ENCODE measurements at regions not wholly inside any gene's neighbourhood (a gene's known extent, or its start where the extent isn't known, plus 50 kb on each side); places are given as distances from the start of the nearest gene placed in this dataset.

DNA sequence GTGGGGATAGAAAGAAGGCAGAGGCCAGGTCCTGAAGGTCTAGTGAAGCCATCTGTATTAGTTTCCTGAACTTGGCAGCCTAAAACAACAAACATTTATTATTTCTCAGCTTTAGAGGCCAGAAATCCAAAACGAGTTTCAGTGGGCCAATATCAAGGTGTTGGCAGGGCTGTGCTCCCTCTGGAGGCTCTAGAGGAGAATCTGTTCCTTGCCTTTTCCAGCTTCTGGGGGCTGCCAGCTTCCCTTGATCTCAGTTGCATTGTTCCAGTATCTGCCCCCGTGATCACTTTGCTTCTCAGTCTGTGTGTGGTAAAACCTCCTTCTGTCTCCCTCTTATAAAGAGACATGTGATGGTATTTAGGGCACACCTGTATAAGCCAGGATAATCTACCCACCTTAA lies 82.4 kb downstream of the MAFB start:
- TF ChIP-seq WT1 (tag by site-specific recombination; IDR thresholded peaks at IDR 0.05) (no peak), ZNF140 (tag by site-specific recombination; IDR thresholded peaks at IDR 0.05) (no peak), ZNF530 (tag by site-specific recombination; IDR thresholded peaks at IDR 0.05; ENCODE audit: low read depth) (no peak), ZNF426 (tag by site-specific recombination; IDR thresholded peaks at IDR 0.05) (no peak), ZNF670 (tag by site-specific recombination; IDR thresholded peaks at IDR 0.05; ENCODE audit: low read depth) (no peak), ZNF274 (IDR thresholded peaks at IDR 0.05; ENCODE audit: low read length) (no peak), ZNF274 (tag by site-specific recombination; IDR thresholded peaks at IDR 0.05; ENCODE audit: borderline replicate concordance) (no peak)
- TF ChIP-seq, protein P1, sequence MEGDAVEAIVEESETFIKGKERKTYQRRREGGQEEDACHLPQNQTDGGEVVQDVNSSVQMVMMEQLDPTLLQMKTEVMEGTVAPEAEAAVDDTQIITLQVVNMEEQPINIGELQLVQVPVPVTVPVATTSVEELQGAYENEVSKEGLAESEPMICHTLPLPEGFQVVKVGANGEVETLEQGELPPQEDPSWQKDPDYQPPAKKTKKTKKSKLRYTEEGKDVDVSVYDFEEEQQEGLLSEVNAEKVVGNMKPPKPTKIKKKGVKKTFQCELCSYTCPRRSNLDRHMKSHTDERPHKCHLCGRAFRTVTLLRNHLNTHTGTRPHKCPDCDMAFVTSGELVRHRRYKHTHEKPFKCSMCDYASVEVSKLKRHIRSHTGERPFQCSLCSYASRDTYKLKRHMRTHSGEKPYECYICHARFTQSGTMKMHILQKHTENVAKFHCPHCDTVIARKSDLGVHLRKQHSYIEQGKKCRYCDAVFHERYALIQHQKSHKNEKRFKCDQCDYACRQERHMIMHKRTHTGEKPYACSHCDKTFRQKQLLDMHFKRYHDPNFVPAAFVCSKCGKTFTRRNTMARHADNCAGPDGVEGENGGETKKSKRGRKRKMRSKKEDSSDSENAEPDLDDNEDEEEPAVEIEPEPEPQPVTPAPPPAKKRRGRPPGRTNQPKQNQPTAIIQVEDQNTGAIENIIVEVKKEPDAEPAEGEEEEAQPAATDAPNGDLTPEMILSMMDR (tag by site-specific recombination; IDR thresholded peaks at IDR 0.05), result no peak
- TF ChIP-seq, protein P2, sequence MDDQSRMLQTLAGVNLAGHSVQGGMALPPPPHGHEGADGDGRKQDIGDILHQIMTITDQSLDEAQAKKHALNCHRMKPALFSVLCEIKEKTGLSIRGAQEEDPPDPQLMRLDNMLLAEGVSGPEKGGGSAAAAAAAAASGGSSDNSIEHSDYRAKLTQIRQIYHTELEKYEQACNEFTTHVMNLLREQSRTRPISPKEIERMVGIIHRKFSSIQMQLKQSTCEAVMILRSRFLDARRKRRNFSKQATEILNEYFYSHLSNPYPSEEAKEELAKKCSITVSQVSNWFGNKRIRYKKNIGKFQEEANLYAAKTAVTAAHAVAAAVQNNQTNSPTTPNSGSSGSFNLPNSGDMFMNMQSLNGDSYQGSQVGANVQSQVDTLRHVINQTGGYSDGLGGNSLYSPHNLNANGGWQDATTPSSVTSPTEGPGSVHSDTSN (CRISPR knock-in tag; IDR thresholded peaks at IDR 0.05), result no peak

Data from HEK293 (cell line).